ENCODE measurements at regions not wholly inside any gene's neighbourhood (a gene's known extent, or its start where the extent isn't known, plus 50 kb on each side); places are given as distances from the start of the nearest gene placed in this dataset.

DNA sequence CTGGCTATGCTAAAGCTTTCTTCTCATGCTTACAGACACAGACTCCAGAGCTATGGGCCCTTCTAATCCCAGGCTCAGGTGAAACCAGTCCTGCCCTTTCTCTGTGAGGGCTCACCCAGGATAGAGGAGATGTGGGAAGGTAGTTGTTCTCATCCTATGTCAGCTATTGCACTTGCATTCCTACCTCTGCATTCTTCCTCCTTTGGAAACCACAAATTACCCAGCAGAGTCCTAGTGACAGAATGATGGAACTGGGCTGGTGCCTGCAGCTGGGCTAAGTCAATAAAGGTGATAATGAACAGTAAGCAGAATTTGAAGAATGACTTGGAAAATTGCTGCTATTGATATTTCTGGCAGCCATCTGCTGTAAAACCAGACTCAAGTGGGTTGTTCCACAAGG is 560.0 kb downstream of the TMEM135 start:
- TF ChIP-seq EZH2 (IDR thresholded peaks at IDR 0.05) (no peak), POLR2AphosphoS5 (IDR thresholded peaks at IDR 0.05; ENCODE audit: borderline replicate concordance, low read depth, low read length) (no peak)
